ENCODE measurements at regions not wholly inside any gene's neighbourhood (a gene's known extent, or its start where the extent isn't known, plus 50 kb on each side); places are given as distances from the start of the nearest gene placed in this dataset.

DNA sequence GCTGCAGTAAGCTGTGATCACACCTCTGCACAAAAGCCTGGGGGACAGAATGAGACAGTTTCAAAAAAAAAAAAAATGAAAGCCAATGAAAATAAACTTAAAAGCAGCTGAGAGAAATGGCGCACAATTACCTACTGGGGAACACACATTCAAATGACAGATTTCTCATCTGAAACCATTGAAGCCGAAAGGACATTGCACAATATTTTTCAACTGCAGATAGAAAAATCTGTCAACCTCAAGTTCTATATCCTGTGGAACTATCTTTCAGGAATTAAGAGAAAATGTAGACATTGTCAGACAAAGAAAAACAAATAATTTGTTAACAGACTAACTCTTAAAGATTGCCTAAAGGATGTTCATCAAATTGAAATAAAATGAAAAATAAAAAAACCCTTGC is 442.8 kb downstream of the MATN1 start:
- no peak overlapping the region for H3K27ac ChIP-seq (ENCODE audit: low read depth in 1 of 2, low read length in 2 of 2)
- WGBS = 91% methylated on average over 2 of the region's 2 CpGs
- no peaks in the 10 kb centered on the region for H3K9me3 ChIP-seq (ENCODE audit: control insufficient read depth in 4 of 4, low read length in 3 of 4)
- H3K36me3 ChIP-seq (ENCODE audit: control insufficient read depth in 4 of 4, insufficient read depth in 3 of 4, low read depth in 1 of 4, low read length in 3 of 4) = no peaks in the 10 kb centered on the region
- no peak overlapping the region for H3K4me3 ChIP-seq (ENCODE audit: low read depth in 1 of 3, low read length in 3 of 3)
- H3K4me1 ChIP-seq (ENCODE audit: control insufficient read depth in 4 of 4, insufficient read depth in 4 of 4, low read length in 3 of 4) = no peaks in the 10 kb centered on the region
- H3K9ac ChIP-seq (ENCODE audit: low read depth in 1 of 2, low read length in 2 of 2) = no peak overlapping the region
- DNase-seq (ENCODE audit: low spot score) = no peak
- TF ChIP-seq, protein P1, sequence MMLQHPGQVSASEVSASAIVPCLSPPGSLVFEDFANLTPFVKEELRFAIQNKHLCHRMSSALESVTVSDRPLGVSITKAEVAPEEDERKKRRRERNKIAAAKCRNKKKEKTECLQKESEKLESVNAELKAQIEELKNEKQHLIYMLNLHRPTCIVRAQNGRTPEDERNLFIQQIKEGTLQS (IDR thresholded peaks at IDR 0.05) = no peak
- TF ChIP-seq HNF4G (IDR thresholded peaks at IDR 0.05) (no peak), SP1 (IDR thresholded peaks at IDR 0.05) (no peak), TAF1 (conservative IDR thresholded peaks at IDR 0.05) (no peak), ZBTB33 (IDR thresholded peaks at IDR 0.05) (no peak), FOXA1 (IDR thresholded peaks at IDR 0.05) (no peak)
- TF ChIP-seq, protein P2, sequence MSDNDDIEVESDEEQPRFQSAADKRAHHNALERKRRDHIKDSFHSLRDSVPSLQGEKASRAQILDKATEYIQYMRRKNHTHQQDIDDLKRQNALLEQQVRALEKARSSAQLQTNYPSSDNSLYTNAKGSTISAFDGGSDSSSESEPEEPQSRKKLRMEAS (IDR thresholded peaks at IDR 0.05) = no peak
- H3K27me3 ChIP-seq (ENCODE audit: control insufficient read depth in 4 of 4, insufficient read depth in 4 of 4, low read length in 3 of 4) = no peaks in the 10 kb centered on the region

- TF ChIP-seq EGR1 (IDR thresholded peaks at IDR 0.05; ENCODE audit: low read depth in 2 of 2) (no peak), HNF4G (IDR thresholded peaks at IDR 0.05) (no peak), FOXA1 (IDR thresholded peaks at IDR 0.05) (no peak), FOXA2 (IDR thresholded peaks at IDR 0.05) (no peak)
- peak; percentile 16 for DNase-seq (ENCODE audit: low spot score)
Measured at GRCh38 chr1:30277911-30278310, 445.5 kb downstream of the MATN1 start.

GRCh38 chr1:30277415-30277814 is 446.0 kb downstream of the MATN1 start:
- no peaks in the 10 kb centered on the region for H3K27me3 ChIP-seq (ENCODE audit: control insufficient read depth in 4 of 4, insufficient read depth in 4 of 4, low read length in 3 of 4)
- no peaks in the 10 kb centered on the region for H3K9me3 ChIP-seq (ENCODE audit: control insufficient read depth in 4 of 4, low read length in 3 of 4)
- no peak for TF ChIP-seq HNF4G (IDR thresholded peaks at IDR 0.05)
- TF ChIP-seq, protein P1 (IDR thresholded peaks at IDR 0.05) = no peak
- TF ChIP-seq FOXA1 (IDR thresholded peaks at IDR 0.05) = no peak
- TF ChIP-seq GABPA (IDR thresholded peaks at IDR 0.05 in 1 of 2, conservative IDR thresholded peaks at IDR 0.05 in 1 of 2) = no peak
- TF ChIP-seq SP1 (IDR thresholded peaks at IDR 0.05) = no peak
- TF ChIP-seq, protein P2 (IDR thresholded peaks at IDR 0.05) = no peak
- H3K27ac ChIP-seq (ENCODE audit: low read depth in 1 of 2, low read length in 2 of 2) = no peak overlapping the region
- peak; percentile 13 for DNase-seq (ENCODE audit: low spot score)
- 91% methylated on average over 1 of the region's 1 CpG for WGBS
- H3K36me3 ChIP-seq (ENCODE audit: control insufficient read depth in 4 of 4, insufficient read depth in 3 of 4, low read depth in 1 of 4, low read length in 3 of 4) = no peaks in the 10 kb centered on the region
- no peak overlapping the region for H3K9ac ChIP-seq (ENCODE audit: low read depth in 1 of 2, low read length in 2 of 2)
- no peak overlapping the region for H3K4me3 ChIP-seq (ENCODE audit: low read depth in 1 of 3, low read length in 3 of 3)
- no peaks in the 10 kb centered on the region for H3K4me1 ChIP-seq (ENCODE audit: control insufficient read depth in 4 of 4, insufficient read depth in 4 of 4, low read length in 3 of 4)

More at GRCh38 chr1:30277911-30278310, 445.5 kb downstream of the MATN1 start:
- Histone ChIP-seq H3K27me3 (ENCODE audit: control insufficient read depth in 4 of 4, insufficient read depth in 4 of 4, low read length in 3 of 4) (no peaks in the 10 kb centered on the region), H3K27ac (ENCODE audit: low read depth in 1 of 2, low read length in 2 of 2) (no peak overlapping the region), H3K9ac (ENCODE audit: low read depth in 1 of 2, low read length in 2 of 2) (no peak overlapping the region), H3K9me3 (ENCODE audit: control insufficient read depth in 4 of 4, low read length in 3 of 4) (no peaks in the 10 kb centered on the region), H3K4me1 (ENCODE audit: control insufficient read depth in 4 of 4, insufficient read depth in 4 of 4, low read length in 3 of 4) (no peaks in the 10 kb centered on the region), H3K4me3 (ENCODE audit: low read depth in 1 of 3, low read length in 3 of 3) (no peak overlapping the region), H3K36me3 (ENCODE audit: control insufficient read depth in 4 of 4, insufficient read depth in 3 of 4, low read depth in 1 of 4, low read length in 3 of 4) (no peaks in the 10 kb centered on the region)
- WGBS = 82% methylated on average over 6 of the region's 6 CpGs
